ENCODE measurements at regions not wholly inside any gene's neighbourhood (a gene's known extent, or its start where the extent isn't known, plus 50 kb on each side); places are given as distances from the start of the nearest gene placed in this dataset.
"Not testable (repeated sequence)": the region's sequence is repeated elsewhere in the genome, so short reads cannot be mapped to it uniquely, and the experiment has no call there.

GRCh38 chr5:17127743-17128231, 89.6 kb upstream of the BASP1 start:
- DNase-seq (ENCODE audit: low spot score), result no peak

GRCh38 chr5:17129093-17129849, 88.2 kb upstream of the BASP1 start:
- DNase-seq (ENCODE audit: low spot score), result no peak

- not testable (repeated sequence) for DNase-seq (ENCODE audit: low spot score)
Measured at GRCh38 chr5:17130302-17130701, 87.1 kb upstream of the BASP1 start.

GRCh38 chr5:17132444-17133083, 84.9 kb upstream of the BASP1 start:
- DNase-seq (ENCODE audit: low spot score), result peak; percentile 67

- DNase-seq (ENCODE audit: low spot score), result no peak
Measured at GRCh38 chr5:17135050-17135449, 82.4 kb upstream of the BASP1 start.

- no peak for DNase-seq (ENCODE audit: low spot score)
Measured at GRCh38 chr5:17143335-17143734, 74.1 kb upstream of the BASP1 start.

- DNase-seq (ENCODE audit: low spot score), result no peak
Measured at GRCh38 chr5:17146280-17146841, 71.1 kb upstream of the BASP1 start.

- DNase-seq (ENCODE audit: low spot score), result no peak
Measured at GRCh38 chr5:17147170-17147569, 70.3 kb upstream of the BASP1 start.

GRCh38 chr5:17147617-17148016, 69.8 kb upstream of the BASP1 start:
- DNase-seq (ENCODE audit: low spot score), result no peak

- no peak for DNase-seq (ENCODE audit: low spot score)
Measured at GRCh38 chr5:17148481-17148880, 69.0 kb upstream of the BASP1 start.

- no peak for DNase-seq (ENCODE audit: low spot score)
Measured at GRCh38 chr5:17149786-17150185, 67.6 kb upstream of the BASP1 start.

GRCh38 chr5:17150531-17150930, 66.9 kb upstream of the BASP1 start:
- DNase-seq (ENCODE audit: low spot score), result no peak

GRCh38 chr5:17151686-17152085, 65.7 kb upstream of the BASP1 start:
- no peak for DNase-seq (ENCODE audit: low spot score)

GRCh38 chr5:17154211-17154996, 63.0 kb upstream of the BASP1 start:
- DNase-seq (ENCODE audit: low spot score), result no peak

- no peak for DNase-seq (ENCODE audit: low spot score)
Measured at GRCh38 chr5:17156463-17156862, 61.0 kb upstream of the BASP1 start.

GRCh38 chr5:17157294-17157693, 60.1 kb upstream of the BASP1 start:
- no peak for DNase-seq (ENCODE audit: low spot score)

GRCh38 chr5:17157916-17158529, 59.4 kb upstream of the BASP1 start:
- no peak for DNase-seq (ENCODE audit: low spot score)

- DNase-seq (ENCODE audit: low spot score), result no peak
Measured at GRCh38 chr5:17160756-17161040, 56.7 kb upstream of the BASP1 start.

- DNase-seq (ENCODE audit: low spot score), result no peak
Measured at GRCh38 chr5:17161662-17162061, 55.8 kb upstream of the BASP1 start.

- DNase-seq (ENCODE audit: low spot score), result no peak
Measured at GRCh38 chr5:17163221-17163620, 54.2 kb upstream of the BASP1 start.

GRCh38 chr5:17167171-17167891, 50.1 kb upstream of the BASP1 start:
- DNase-seq (ENCODE audit: low spot score), result no peak

All from NAMALWA (cell line).